ENCODE measurements at regions not wholly inside any gene's neighbourhood (a gene's known extent, or its start where the extent isn't known, plus 50 kb on each side); places are given as distances from the start of the nearest gene placed in this dataset.
A peak's percentile ranks its signal among the peaks of the same experiment; 100 is the strongest.
"Not testable (repeated sequence)": the region's sequence is repeated elsewhere in the genome, so short reads cannot be mapped to it uniquely, and the experiment has no call there.

DNA sequence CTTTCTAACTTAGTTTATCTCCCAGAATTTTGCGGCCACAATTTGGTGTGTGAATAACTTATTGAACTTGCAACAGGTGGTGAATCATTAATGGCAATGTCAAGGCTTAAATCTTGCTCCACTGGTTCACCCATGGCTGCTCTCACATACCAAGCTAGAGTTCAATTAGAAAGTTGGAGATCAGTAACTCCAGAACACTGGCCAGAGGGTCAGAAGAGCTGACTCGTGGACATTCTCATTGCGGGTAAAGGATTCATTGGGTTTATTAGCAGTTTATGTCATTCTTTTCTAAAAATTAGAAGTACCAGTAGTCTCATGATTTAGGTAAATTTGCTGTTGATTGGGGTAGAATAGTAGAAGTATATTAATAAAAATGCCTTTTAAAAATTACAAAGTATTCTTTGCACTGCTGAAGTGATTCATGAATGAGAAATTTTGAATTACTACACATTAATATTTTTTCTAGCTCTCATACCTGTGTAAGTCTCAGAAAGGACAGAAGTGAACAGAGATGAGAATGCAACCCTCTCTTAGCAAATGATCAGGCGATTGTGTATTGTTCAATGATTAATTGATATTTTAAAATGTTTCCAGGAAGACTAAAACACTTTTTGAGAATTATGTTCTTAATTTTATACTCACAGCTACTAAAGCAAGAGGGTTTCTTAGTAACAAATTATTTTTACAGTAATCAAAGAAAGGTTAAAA, 142.0 kb downstream of the SYT15 start:
- not testable (repeated sequence) for H3K36me3 ChIP-seq, H3K9me3 ChIP-seq, H3K9ac ChIP-seq, H3K27me3 ChIP-seq, H3K27ac ChIP-seq, H4K20me1 ChIP-seq, H3K4me2 ChIP-seq, H3K4me1 ChIP-seq, H3K4me3 ChIP-seq

DNA sequence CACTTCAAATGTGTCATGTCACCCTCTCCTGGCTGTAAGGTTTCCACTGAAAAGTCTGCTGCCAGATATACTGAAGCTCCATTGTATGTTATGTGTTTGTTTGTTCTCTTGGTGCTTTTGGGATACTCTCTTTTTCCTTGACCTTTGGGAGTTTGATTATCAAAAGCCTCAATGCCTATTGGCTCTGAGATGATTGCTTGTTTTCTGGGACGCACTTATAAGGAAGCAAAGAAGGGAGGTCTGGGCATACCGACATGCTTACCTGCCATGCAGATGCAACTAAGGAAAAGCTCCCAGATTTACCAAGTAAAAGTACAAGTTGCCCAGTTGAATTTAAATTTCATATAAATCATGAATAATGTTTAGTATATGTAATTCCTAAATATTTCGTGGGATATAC, 145.3 kb downstream of the SYT15 start:
- H3K9ac ChIP-seq, H3K4me1 ChIP-seq, H4K20me1 ChIP-seq, H3K9me3 ChIP-seq, H3K27me3 ChIP-seq, H3K27ac ChIP-seq, H3K4me3 ChIP-seq, H3K36me3 ChIP-seq, H3K4me2 ChIP-seq: not testable (repeated sequence)

DNA sequence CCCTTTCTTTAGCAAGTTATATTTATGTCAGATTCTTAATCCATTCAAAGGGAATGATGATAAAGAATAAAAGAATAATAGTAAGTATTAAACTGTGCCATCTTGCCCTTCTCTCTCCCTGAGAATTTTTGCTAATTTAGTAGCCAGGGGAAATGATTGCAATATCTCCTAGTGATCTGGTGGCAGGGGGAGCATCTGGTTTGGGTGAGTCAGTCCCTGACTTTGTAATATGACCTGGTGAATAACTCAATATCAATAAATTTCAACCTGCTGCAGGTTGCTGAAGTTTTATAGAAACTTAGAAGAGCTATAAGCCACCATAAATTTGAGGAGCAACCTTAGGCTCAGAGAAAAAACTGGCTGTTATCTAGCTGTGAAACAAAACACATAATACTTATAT, 149.4 kb downstream of the SYT15 start:
- H3K9me3 ChIP-seq, H3K9ac ChIP-seq, H3K4me1 ChIP-seq, H3K27ac ChIP-seq, H3K36me3 ChIP-seq, H4K20me1 ChIP-seq, H3K27me3 ChIP-seq, H3K4me3 ChIP-seq, H3K4me2 ChIP-seq: not testable (repeated sequence)

DNA sequence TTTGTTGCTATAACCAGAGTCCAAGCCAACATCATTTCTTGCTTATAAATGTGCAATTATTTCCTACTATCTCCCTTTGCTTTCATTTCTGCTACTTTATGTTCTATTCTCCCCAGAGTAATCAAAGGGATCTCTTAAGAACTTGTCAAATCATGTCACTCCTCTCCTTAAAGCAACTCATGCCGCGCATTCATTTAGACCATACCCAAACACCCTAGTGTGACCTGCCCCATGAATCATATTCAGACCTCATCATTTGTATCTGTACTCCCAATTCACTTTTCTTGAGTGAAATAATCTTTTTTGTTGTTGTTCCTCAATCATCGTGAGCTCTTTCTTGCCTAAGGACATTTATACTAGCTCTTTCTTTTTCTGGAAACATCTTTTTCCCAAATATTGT, 151.8 kb downstream of the SYT15 start:
- H4K20me1 ChIP-seq, H3K4me2 ChIP-seq, H3K27ac ChIP-seq, H3K36me3 ChIP-seq, H3K4me3 ChIP-seq, H3K4me1 ChIP-seq, H3K9me3 ChIP-seq, H3K27me3 ChIP-seq, H3K9ac ChIP-seq: not testable (repeated sequence)

DNA sequence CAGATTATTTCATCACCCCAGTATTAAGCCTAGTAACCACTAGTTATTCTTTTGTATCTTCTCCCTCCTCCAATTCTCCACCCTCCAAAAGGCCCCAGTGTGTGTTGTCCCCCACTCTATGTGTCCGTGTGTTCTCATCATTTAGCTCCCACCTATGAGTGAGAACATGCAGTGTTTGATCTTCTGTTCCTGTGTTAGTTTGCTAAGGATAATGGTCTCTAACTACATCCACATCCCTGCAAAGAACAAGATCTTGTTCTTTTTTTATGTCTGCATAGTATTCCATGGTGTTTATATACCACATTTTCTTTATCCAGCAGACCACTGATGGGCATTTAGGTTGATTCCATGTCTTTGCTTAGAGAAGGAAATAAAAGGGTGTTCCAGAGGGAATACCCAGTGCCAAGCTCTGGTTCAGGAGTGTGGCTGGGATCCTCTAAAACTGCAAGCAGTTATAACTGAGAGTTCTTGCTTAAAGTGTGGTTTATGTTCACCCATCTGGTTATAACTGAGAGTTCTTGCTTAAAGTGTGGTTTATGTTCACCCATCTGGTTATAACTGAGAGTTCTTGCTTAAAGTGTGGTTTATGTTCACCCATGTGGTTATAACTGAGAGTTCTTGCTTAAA, 154.8 kb downstream of the SYT15 start:
- not testable (repeated sequence) for H3K4me2 ChIP-seq, H3K27ac ChIP-seq, H3K4me1 ChIP-seq, H4K20me1 ChIP-seq, H3K9ac ChIP-seq, H3K36me3 ChIP-seq, H3K9me3 ChIP-seq, H3K4me3 ChIP-seq, H3K27me3 ChIP-seq

DNA sequence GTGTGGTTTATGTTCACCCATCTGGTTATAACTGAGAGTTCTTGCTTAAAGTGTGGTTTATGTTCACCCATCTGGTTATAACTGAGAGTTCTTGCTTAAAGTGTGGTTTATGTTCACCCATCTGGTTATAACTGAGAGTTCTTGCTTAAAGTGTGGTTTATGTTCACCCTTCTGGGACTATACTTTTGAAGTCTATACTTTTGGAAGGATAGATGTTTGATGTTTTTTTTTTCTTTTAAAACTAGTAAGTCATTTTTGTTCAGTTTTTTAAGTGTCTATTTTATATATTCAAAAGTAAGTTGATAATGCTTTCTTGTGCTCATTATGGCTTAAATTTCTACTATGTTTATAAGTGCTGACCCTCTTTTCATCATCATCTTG, 155.3 kb downstream of the SYT15 start:
- not testable (repeated sequence) for H4K20me1 ChIP-seq, H3K27ac ChIP-seq, H3K4me3 ChIP-seq, H3K4me2 ChIP-seq, H3K36me3 ChIP-seq, H3K4me1 ChIP-seq, H3K9me3 ChIP-seq, H3K27me3 ChIP-seq, H3K9ac ChIP-seq

DNA sequence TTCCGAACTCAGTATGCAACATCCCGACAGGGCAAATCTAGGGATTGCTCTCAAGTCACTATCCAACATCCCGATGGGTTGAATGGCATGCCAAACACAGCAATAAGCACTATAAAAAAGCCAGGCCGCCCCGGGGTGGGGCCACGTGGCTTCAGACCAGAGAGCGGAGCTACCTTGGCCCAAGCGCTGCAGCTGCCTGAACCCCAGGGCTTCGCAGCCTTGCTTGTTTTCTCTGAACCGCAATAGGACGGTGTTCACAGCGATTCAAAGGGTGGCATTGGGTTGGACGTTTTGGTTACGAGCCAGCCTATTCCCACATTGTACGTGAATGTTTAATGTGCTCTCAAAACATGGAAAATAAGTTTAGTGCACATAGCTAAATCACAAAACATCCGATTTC, 161.0 kb downstream of the SYT15 start:
- not testable (repeated sequence) for H3K4me2 ChIP-seq, H3K4me3 ChIP-seq, H3K27ac ChIP-seq, H3K9ac ChIP-seq, H3K4me1 ChIP-seq, H3K9me3 ChIP-seq, H3K36me3 ChIP-seq, H3K27me3 ChIP-seq, H4K20me1 ChIP-seq

DNA sequence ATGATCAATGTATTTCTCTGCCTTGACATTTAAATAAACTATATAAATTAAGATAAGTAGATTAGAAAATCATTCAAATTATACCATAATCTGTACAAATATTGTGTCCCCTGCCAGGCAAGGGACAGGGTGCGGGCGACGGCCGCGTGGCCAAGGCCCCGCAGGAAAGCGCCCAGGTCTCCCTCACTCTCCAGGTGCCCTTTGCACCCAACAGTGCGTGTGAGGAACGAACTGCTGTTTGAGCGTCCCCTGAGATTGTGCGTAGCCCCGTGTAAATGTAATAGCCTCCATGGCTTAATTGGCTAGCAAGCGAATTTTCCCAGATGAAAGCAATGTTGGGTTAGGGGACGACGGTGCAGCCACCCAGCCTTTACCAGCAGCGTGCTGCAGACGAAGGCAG, 161.4 kb downstream of the SYT15 start:
- H3K4me1 ChIP-seq, H3K9ac ChIP-seq, H3K9me3 ChIP-seq, H3K36me3 ChIP-seq, H3K27ac ChIP-seq, H3K27me3 ChIP-seq, H4K20me1 ChIP-seq, H3K4me2 ChIP-seq, H3K4me3 ChIP-seq: not testable (repeated sequence)

DNA sequence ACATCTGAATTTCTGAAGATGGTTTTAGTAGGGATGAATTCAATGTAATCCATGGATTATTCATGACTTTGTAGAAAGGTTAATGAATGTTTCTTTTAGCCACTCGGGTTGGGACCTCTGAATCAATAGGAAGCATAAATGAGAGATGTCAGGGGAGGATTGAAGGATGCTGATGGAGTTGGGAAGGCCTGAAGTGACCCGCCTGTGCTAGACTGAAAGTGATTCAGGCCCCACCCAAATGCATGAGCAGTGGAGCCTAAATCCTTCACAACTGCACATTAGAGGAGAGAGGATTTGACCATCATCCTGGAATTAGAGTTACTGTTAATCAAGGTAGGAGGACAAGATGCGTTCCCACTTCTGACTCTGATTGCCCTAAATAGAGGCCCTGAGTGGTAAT, 162.2 kb upstream of the PTPN20 start:
- H3K4me1 ChIP-seq, H3K27ac ChIP-seq, H3K27me3 ChIP-seq, H3K4me2 ChIP-seq, H3K4me3 ChIP-seq, H4K20me1 ChIP-seq, H3K36me3 ChIP-seq, H3K9ac ChIP-seq, H3K9me3 ChIP-seq: not testable (repeated sequence)

DNA sequence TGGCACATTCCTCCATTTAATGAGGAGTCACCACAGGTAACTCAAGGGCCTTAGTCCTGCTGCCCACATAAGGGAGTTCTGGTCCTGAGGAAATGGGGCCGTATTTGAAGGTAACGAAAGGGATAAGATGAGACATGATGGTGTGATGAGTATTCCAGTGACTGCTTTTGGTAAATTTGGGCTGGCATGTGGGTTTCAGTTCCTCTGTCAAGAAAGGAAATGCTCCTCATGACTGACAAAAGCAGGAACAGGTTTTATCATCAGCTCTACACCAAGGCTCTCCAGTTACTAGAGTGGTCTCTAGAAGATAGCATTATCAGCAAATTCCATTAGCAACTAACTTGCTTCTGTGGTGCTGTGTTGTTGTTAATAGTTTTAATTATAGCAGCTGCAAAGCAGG, 161.8 kb upstream of the PTPN20 start:
- H4K20me1 ChIP-seq, H3K27ac ChIP-seq, H3K9me3 ChIP-seq, H3K27me3 ChIP-seq, H3K36me3 ChIP-seq, H3K9ac ChIP-seq, H3K4me3 ChIP-seq, H3K4me1 ChIP-seq: not testable (repeated sequence)
- H3K4me2 ChIP-seq, result peak overlapping the region; percentile 47

DNA sequence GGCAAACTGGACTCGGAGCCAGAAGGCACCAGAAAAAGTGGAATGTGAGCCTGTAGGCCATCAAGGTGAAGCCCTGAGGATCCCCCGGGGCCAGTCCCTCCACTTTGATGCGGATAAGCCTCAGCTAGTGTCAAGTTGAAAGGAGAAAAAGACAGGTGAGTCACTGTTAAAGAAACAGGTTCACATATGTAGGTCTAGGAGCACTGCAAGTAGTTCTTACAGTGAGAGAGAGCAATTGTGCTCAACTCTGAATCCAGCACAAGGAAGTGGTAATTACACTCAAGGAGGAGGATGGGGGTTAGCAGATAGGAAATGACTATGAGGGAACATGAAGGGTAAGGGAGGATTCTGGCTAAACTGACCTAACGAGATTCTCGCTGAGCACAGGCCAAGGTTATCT, 157.5 kb upstream of the PTPN20 start:
- H3K36me3 ChIP-seq, H3K27ac ChIP-seq, H3K9ac ChIP-seq, H4K20me1 ChIP-seq, H3K4me2 ChIP-seq, H3K27me3 ChIP-seq, H3K4me1 ChIP-seq, H3K4me3 ChIP-seq, H3K9me3 ChIP-seq: not testable (repeated sequence)

DNA sequence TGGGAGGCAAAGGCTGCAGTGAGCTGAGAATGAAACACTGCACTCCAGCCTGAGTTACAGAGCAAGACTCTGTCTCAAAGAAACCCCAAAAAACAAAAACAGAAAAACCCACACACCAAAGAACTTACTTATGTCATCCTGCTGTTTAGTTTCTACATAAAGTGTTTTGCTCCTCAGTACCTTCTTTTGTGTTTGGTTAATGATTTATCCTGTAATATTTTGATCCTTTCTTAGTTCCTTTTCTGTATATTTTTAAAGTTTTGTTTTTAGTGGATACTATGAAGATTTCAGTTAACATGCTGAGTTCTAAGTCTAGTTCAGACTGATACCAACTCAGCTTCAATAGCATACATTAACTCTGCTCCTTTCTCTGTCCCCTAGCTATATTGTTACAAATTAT, 149.8 kb upstream of the PTPN20 start:
- H3K36me3 ChIP-seq, H3K27ac ChIP-seq, H4K20me1 ChIP-seq, H3K27me3 ChIP-seq, H3K4me3 ChIP-seq, H3K4me1 ChIP-seq, H3K9me3 ChIP-seq, H3K9ac ChIP-seq, H3K4me2 ChIP-seq: not testable (repeated sequence)

DNA sequence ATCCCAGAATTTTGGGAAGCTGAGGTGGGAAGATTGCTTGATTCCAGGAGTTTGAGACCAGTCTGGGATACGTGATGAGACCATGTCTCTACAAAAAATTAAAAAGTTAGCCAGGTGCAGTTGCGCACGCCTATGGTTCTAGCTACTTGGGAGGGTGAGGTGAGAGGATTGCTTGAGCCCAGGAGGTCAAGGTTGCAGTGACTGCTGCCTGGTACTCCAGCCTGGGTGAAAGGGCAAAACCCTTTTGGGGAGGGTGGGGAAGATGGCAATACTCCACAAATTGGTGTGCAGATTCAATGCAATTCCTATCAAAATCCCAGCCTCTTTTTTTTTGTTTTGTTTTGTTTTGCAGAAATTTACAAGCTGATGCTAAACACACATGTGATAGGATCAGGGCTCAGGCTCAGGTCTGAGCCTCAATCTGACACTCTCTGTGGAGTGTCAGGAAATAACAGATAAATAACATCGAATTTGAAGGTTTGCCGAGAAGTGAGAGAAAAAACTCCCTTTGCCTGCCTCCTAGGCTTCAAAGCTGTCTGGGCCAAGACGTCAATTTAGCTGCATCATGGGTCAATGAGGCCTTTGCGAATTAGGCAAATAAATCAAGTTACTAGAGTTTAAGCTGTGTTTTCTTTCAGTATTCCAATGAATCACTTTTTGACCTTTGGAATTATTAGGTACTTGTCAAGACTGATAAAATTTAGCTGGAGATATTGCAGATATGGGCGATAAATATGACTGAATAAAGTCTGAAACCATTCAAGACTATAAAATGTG, 142.5 kb upstream of the PTPN20 start:
- not testable (repeated sequence) for H3K4me3 ChIP-seq, H3K4me1 ChIP-seq, H3K27me3 ChIP-seq, H3K9me3 ChIP-seq, H4K20me1 ChIP-seq, H3K36me3 ChIP-seq, H3K4me2 ChIP-seq, H3K9ac ChIP-seq, H3K27ac ChIP-seq

DNA sequence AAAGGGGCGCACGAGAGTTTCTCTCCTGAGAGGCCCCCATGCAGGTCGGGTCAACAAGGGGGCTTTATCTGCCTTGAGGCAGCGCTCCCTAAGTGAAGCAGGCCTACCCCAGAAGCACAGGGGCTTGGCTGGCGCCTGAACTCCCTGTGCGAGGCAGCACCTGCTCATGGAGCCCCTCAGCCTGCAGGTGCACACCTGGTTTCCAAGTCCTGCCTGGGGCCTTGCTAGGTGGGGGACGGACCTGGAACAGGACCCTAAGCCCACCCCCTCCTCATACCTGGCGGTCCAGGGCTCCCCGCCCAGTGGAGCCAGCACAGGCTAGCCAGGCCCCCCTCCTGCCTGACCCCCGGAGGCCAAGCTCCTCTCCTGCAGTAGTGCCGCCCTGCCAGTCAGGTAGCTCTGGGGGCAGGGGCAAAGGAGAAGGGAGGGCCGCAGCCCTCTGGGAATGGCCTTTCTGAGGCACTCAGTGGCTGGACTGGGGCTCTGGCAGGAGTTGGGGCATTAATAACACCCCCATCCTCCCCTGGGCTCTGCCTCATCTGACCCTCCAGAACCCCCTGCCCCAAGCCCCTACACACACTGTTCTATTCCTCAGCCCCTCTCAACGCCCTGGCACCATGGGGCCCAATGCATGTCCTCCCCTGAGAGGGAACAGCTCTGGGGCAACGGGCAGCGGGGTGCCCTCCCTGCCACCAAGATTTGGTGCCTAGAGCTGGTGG, 137.9 kb upstream of the PTPN20 start:
- H3K9ac ChIP-seq, H3K9me3 ChIP-seq, H3K4me3 ChIP-seq, H3K27me3 ChIP-seq, H3K4me2 ChIP-seq, H3K27ac ChIP-seq, H3K36me3 ChIP-seq, H3K4me1 ChIP-seq, H4K20me1 ChIP-seq: not testable (repeated sequence)

DNA sequence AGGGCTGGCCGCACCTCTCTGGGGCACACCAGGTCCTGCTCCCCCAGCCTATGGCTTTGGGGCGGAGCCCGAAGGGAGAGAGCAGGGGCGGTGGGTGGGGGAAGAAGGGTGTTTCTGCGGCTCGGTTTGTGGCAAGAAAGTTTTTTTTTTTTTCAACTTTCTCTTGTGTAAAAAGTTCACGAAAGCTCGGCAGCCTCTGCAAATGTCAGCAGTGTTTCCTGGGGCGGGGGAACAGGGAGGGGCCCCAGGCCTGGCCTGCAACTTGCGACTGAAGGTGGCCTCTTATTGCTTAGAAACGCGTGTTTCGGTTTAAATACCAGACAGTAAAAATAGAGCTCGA, 137.4 kb upstream of the PTPN20 start:
- not testable (repeated sequence) for H3K4me1 ChIP-seq, H3K4me2 ChIP-seq, H3K9me3 ChIP-seq, H3K27me3 ChIP-seq, H3K4me3 ChIP-seq, H3K27ac ChIP-seq, H4K20me1 ChIP-seq, H3K36me3 ChIP-seq, H3K9ac ChIP-seq
